HG02938 (cell line): ENCODE measurements at regions not wholly inside any gene's neighbourhood (a gene's known extent, or its start where the extent isn't known, plus 50 kb on each side); places are given as distances from the start of the nearest gene placed in this dataset.
"Not testable (repeated sequence)": the region's sequence is repeated elsewhere in the genome, so short reads cannot be mapped to it uniquely, and the experiment has no call there.

Source experiments
- ATAC-seq: cut with Tn5 transposase; IDR thresholded peaks from one replicate; pipeline ENCODE4 v1.9.1; 2021; ENCODE audit warnings: mild to moderate bottlenecking, moderate library complexity; ENCODE audit not compliant: unreplicated experiment

DNA sequence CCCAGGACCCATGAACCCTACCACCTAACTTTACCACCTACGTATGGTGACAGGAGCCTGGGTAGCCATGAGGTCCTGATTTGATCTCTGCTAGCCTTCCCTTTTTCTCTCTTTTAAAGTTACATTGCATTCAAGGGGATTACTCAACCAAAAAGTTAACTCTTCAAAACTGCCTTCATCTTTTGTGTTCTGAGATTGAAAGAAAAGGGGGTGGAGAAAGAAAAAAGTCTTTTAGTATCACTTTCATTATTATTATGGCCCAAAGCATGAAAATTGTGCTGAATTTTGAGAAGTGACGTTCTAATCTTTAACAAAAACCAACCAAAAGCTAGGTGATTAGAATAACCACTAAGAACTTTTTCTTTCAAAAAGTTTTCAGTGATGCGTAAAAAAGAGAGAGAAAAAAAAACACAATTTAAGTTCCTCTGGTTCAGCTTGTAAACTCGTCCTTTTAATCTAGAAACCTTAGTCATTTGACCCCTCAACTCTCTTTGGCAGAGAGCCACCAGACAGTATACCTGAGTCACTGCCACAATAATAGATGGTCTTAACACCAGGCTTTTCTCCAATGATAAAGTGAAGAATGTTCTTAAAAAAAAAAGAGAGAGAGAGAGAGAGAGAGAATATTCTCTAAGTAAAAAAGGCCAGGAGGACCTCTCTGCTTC is 347.4 kb upstream of the FGF13 start:
- no peak for ATAC-seq

GRCh38 chrX:139052461-139052860 is 340.9 kb upstream of the FGF13 start:
- no peak for ATAC-seq

DNA sequence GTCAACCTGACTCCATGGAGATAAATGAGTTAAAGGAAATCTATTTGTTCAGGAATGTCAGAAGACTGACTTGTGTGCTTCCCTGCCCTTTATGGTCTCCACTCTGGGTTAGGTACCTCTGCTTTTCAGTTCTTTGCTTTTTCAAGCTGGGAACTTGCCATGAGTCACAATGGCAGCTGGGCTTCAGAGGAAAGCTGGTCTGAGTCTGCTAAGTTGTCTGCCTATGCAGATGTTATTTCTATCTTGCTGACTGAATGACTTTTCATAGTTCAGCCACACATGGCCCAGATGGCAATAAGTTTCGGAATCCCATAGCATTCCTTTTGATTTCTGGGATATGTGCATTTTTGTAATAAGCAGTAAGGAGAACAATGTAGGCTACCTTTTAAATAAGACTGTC is 337.9 kb upstream of the FGF13 start:
- ATAC-seq = no peak

DNA sequence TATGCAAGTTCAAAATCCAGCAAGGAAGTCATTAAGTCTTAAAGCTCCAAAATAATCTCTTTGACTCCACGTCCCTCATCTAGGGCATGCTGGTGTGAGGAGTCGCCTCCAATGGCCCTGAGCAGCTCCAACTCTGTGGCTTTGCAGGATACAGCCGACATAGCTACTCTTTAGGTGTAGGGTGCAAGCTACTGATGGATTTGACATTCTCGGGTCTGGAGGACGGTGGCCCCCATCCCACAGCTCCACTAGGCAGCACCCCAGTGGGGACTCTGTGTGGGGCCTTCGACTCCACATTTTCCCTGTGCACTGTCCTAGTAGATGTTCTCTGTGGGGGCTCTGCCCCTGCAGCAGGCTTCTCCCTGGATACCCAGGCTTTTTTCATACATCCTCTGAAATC is 333.2 kb upstream of the FGF13 start:
- no peak for ATAC-seq

DNA sequence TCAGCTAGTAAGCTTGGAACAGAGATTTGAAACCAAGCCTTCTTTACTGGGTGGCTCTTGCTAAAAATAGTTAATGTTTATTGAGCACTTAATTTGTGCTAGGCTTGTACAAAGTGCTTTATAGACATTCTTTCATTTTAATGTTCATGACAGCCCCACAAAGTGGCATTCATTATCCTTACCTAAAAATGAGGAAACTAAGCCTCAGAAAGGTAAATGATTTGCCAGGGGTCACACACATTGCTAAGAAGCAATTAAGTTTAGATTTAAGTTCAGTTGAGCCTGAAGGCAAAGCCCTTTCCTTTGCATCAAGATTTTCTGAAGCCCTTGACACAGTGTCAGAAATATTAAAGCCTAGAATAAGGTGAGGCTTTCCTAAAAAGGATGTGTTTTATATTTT is 327.5 kb upstream of the FGF13 start:
- ATAC-seq = no peak

DNA sequence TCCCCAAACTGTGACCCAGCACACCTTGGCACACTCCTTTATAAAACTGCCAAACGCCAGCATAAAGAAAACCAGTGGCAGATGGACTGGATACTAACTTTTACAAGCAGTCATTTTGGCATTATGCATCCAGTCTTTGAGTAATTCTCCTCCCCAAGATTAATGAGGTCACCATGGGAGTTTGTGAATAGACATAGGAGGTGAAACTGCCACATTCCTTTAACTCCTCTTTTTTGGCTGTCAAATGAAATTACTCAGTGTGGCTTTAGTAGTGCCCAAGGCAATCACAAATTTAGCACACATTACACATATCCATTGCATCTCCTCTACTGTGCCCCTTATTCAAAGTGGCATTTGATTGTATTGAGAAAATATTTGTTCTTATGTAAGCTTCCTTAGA is 315.3 kb upstream of the FGF13 start:
- no peak for ATAC-seq

DNA sequence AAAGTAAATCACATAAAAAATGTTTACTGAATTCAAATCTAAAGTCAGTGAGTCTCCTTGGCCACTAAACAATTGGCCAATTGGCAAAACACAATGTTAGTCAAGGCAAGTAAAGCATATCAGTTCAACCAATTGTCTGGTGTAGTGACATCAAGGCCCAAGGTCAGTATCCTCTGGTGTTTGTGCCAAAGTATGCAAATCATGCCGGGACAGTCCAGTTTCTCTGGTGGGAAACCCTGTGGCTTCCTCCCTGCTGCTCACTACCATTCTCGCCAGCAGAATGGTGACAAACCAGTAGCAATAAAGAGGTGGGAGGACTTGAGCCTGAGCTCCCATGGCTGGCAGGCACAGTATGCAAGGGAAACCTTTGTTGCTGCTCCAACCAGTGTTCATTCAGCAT is 314.9 kb upstream of the FGF13 start:
- no peak for ATAC-seq

GRCh38 chrX:139025816-139026215 is 314.3 kb upstream of the FGF13 start:
- ATAC-seq = no peak

DNA sequence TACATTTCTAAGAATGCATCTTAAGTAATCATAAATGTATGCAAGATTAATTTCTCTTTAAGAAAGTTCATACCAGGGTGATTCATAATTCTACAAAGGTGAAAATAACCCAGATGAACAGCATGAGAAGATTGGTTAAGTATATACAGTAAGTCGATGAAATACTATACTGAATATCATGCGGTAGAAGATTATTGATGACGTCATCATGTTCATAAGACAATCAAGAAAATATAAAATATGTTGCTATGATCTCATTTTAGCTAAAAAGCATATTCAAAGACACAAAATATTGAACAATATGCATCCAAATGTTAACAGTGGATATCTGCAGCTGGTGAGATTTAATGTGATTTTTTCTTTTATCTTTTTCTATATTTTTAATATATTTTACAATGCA is 312.0 kb upstream of the FGF13 start:
- ATAC-seq = no peak

GRCh38 chrX:139020801-139021200 is 309.3 kb upstream of the FGF13 start:
- ATAC-seq = no peak

GRCh38 chrX:139018436-139018835 is 306.9 kb upstream of the FGF13 start:
- no peak for ATAC-seq

- no peak for ATAC-seq
These were observed 304.1 kb upstream of the FGF13 start for GRCh38 chrX:139015627-139016026.

DNA sequence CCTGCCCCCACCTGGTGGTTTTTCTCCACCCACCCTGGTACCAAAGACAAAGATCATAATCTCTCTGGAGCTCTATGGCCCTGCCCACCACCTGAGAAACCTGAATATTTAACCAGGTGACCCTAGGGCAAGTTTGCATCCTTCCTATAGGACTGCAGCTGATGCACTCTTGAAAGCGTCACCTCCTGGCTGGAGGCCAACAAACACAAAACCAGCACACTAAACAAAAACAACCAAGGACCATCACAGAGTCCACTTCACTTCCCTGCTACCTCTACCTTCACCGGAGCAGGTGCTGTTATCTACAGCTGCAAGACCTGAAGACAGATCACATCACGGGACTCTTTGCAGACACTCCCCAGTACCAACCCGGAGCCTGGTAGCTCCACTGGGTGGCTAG is 296.7 kb upstream of the FGF13 start:
- ATAC-seq = no peak

GRCh38 chrX:139003856-139004527 is 292.5 kb upstream of the FGF13 start:
- not testable (repeated sequence) for ATAC-seq

- no peak for ATAC-seq
These were observed 290.8 kb upstream of the FGF13 start for GRCh38 chrX:139002319-139002718.

DNA sequence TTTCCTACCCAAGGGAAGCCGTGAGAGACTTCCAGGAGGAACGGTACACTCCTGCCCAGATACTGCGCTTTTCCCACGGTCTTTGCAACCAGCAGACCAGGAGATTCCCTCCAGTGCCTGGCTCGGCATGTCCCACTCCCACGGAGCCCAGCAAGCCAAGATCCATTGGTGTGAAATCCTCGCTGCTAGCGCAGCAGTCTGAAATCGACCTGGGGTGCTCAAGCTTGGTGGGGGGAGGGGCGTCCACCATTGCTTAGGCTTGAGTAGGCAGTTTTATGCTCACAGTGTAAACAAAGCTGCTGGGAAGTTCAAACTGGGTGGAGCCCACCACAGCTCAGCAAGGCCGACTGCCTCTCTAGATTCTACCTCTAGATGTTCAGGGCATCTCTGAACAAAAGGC is 284.8 kb upstream of the FGF13 start:
- ATAC-seq = no peak

DNA sequence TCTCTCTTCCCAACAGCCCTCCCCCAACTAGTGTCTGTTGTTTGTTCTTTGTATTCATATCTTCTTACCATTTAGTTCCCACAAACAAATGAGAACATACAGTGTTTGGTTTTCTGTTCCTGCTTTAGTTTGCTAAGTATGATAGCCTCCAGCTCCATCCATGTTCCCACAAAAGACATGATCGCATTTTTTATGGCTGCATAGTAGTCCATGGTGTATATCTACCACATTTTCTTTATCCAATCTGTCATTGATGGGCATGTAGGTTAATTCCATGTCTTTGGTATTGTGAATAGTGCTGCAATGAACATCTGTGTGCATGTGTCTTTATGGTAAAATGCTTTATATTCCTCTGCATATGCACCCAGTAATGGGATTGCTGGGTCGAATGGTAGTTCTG is 283.9 kb upstream of the FGF13 start:
- no peak for ATAC-seq

DNA sequence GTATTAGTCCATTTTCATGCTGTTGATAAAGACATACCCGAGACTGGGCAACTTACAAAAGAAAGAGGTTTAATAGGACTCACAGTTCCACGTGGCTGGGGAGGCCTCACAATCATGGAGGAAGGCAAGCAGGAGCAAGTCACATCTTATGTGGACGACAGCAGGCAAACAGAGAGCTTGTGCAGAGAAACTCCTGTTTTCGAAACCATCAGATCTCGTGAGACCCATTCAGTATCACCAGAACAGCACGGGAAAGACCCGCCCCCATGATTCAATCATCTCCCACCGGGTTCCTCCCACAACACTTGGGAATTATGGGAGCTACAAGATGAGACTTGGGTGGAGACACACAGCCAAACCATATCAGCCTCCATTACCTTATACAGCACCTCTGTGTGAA is 278.9 kb upstream of the FGF13 start:
- not testable (repeated sequence) for ATAC-seq

DNA sequence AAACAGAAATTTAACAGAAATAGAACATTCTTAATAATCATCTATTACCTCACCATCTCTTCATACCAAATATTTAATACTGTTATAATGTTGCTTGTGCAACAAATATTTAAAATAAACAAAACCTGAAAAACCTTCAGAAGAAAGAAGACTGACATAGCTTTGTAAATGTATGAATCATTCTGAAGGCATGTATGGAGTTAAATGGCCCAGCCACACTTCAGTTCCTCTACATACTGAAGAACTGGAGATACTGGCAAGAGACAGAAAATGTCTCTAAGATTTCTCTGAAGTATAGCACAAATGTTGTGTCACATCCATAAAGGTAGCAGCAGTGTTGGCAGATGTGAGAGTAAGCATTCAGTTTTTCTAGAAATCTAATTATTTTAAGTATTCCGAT is 275.3 kb upstream of the FGF13 start:
- ATAC-seq = no peak

DNA sequence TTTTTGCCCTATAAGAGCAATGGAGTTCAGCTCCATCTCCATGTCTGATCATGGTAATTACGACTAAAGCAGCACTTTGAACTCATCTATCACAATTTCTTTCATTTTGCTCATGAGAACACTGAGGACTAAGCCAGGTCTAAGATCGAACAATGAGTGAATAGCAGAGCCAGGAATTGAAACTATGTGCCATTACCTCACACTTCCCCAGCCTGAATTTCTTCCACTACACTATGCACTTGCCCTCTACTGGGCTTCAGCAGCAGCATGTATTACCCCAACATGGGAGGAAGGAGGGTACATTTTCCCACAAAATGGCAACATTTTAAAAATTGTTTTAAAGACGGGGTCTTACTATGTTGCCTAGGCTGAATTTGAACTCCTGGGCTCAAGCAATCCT is 274.7 kb upstream of the FGF13 start:
- ATAC-seq = no peak

GRCh38 chrX:138982365-138982764 is 270.8 kb upstream of the FGF13 start:
- no peak for ATAC-seq

- no peak for ATAC-seq
These were observed 253.0 kb upstream of the FGF13 start for GRCh38 chrX:138964501-138964900.

DNA sequence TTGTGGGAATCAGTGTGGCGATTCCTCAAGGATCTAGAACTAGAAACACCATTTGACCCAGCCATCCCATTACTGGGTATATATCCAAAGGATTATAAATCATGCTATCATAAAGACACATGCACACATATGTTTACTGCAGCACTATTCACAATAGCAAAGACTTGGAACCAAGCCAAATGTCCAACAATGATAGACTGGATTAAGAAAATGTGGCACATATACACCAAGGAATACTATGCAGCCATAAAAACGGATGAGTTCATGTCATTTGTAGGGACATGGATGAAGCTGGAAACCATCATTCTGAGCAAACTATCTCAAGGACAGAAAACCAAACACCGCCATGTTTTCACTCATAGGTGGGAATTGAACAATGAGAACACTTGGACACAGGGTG is 250.9 kb upstream of the FGF13 start:
- ATAC-seq = not testable (repeated sequence)
